Tibial nerve (tissue), 4 donors: ENCODE measurements at regions not wholly inside any gene's neighbourhood (a gene's known extent, or its start where the extent isn't known, plus 50 kb on each side); places are given as distances from the start of the nearest gene placed in this dataset.
"Not testable (repeated sequence)": the region's sequence is repeated elsewhere in the genome, so short reads cannot be mapped to it uniquely, and the experiment has no call there.

Experiments used
- DNase-seq, 2 donors: peaks; one replicate each; pipeline ENCODE4 v3.0.0-alpha.2; 2019; ENCODE audit warnings: low spot score in 2 of 2
- H3K27ac ChIP-seq, 4 donors: fragments of 200-600 bp; sonication (generic) in 3 of 4; one replicate each; pipeline ENCODE4 v1.5.1; 2017 to 2019; ENCODE audit warnings: mild to moderate bottlenecking in 1 of 4
- H3K27me3 ChIP-seq, 2 donors: fragments of 200-600 bp; sonication (generic) in 1 of 2; one replicate each; pipeline versions ENCODE4 v1.5.1 to v1.6.0; 2017 to 2019
- H3K36me3 ChIP-seq, 3 donors: fragments of 200-600 bp; sonication (generic); one replicate each; pipeline ENCODE4 v1.5.1; 2018 to 2019
- H3K4me1 ChIP-seq, 4 donors: fragments of 200-600 bp; sonication (generic) in 3 of 4; one replicate each; pipeline ENCODE4 v1.5.1; 2017 to 2019
- H3K4me3 ChIP-seq, 4 donors: fragments of 200-600 bp; sonication (generic) in 3 of 4; one replicate each; pipeline ENCODE4 v1.5.1; 2017 to 2019; ENCODE audit warnings: mild to moderate bottlenecking in 1 of 4, moderate library complexity in 1 of 4
- H3K9me3 ChIP-seq, 4 donors: fragments of 200-600 bp; sonication (generic) in 3 of 4; one replicate each; pipeline ENCODE4 v1.5.1; 2017 to 2019
- CTCF ChIP-seq, 5 experiments: fragments of 200-600 bp in 3 of 5; fragments of 450-650 bp in 2 of 5; sonication (generic) in 3 of 5; IDR thresholded peaks; one replicate each; pipeline ENCODE4 v1.5.1; 2016 to 2019; ENCODE audit warnings: antibody characterized with exemption in 5 of 5, mild to moderate bottlenecking in 3 of 5, moderate library complexity in 2 of 5
- EP300 ChIP-seq, 2 donors: sonication (generic); formaldehyde crosslinking; IDR thresholded peaks; one replicate each; pipeline ENCODE4 v1.6.1; 2017; ENCODE audit warnings: antibody characterized with exemption in 2 of 2, mild to moderate bottlenecking in 1 of 2
- POLR2A ChIP-seq, 2 donors: fragments of 450-650 bp; IDR thresholded peaks; one replicate each; pipeline ENCODE4 v1.6.1; 2017; ENCODE audit warnings: antibody characterized with exemption in 2 of 2, mild to moderate bottlenecking in 2 of 2, moderate library complexity in 2 of 2
- WGBS, 2 donors: methylation state at CpG; one replicate each; pipeline ENCODE4 v1.1.5; 2018; 5-methylcytosine and 5-hydroxymethylcytosine counted together

DNA sequence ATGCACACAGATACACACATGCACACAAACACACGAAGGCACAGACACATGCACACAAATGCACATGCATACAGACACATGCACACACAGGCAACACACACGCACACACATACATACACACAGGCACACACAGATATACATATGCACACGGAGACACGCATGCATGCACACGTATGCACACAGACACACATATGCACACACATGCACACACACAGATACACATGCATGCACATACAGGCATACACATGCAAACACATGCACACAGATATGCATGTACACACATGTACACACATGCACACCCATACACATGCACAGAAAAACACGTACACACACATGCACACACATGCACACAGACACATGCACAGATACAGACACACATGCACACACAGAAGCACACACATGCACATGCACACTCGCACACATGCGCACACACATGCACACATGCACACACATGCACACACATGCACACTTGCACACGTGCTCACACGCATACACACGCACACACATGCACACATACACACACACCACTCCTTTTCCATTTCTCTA, 70.8 kb upstream of the ALDH3B2 start:
- Histone ChIP-seq H3K27ac (no peak overlapping the region), H3K4me1 (no peaks in the 10 kb centered on the region), H3K27me3 (no peaks in the 10 kb centered on the region), H3K4me3 (no peak overlapping the region), H3K36me3 (no peaks in the 10 kb centered on the region), H3K9me3 (no peaks in the 10 kb centered on the region)
- no peak for DNase-seq
- WGBS, 2 donors = 69 to 85% methylated on average over 11 of the region's 11 CpGs
- TF ChIP-seq CTCF (IDR thresholded peaks at IDR 0.05) = no peak
- TF ChIP-seq EP300 (IDR thresholded peaks at IDR 0.05) = no peak
- no peak for TF ChIP-seq POLR2A (IDR thresholded peaks at IDR 0.05)

DNA sequence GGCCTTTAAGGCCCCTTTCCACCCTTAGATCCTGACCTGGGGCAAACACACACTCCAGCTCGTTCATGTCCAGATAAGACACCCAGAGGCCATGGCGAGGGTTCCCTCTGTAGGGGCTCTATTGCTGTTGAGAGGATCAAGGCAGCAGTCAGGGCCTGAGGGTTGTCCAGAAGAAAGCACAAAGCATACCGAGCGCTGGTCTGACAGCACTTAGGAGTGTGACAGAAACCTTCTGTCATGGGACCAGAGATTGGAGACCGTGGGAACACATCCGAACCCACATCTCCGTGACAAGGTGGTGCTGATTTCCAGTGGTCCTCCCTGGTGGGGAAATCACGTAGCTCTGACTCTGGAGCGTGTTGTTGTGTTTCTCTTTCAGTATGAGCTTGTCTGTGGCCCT, 69.8 kb upstream of the ALDH3B2 start:
- WGBS, 2 donors = 57 to 62% methylated on average over 9 of the region's 9 CpGs
- H3K27me3 ChIP-seq, H3K4me1 ChIP-seq: not testable (repeated sequence)

DNA sequence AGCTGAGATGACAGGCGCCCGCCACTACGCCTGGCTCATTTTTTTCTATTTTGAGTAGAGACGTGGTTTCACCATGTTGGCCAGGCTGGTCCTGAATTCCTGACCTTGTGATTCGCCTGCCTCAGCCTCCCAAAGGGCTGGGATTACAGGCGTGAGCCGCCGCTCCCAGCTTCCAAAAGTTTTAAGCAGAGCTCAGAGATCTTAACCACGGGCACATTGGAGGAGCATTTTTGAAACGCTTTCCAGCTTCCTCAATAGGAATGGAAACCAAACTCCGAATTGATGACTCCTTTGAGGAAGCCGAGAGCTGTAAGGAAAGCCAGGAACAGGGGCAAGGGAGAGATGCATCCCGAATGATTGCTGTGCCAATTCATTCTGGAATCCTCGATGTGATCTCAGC, 63.8 kb upstream of the ALDH3B2 start:
- H3K27ac ChIP-seq, H3K36me3 ChIP-seq, H3K4me3 ChIP-seq, H3K4me1 ChIP-seq, DNase-seq, H3K27me3 ChIP-seq, H3K9me3 ChIP-seq: not testable (repeated sequence)
- 75 to 83% methylated on average over 12 to 13 of the region's 14 CpGs for WGBS, 2 donors

More for the DNA sequence above, 69.8 kb upstream of the ALDH3B2 start:
- not testable (repeated sequence) for DNase-seq, H3K4me3 ChIP-seq, H3K27ac ChIP-seq, H3K9me3 ChIP-seq, H3K36me3 ChIP-seq

GRCh38 chr11:67737562-67738080, 63.2 kb upstream of the ALDH3B2 start:
- DNase-seq = not testable (repeated sequence)

GRCh38 chr11:67732045-67732787, 57.8 kb upstream of the ALDH3B2 start:
- H3K27me3 ChIP-seq = peaks cover 0 to 11% of the 10 kb centered on the region in 2 donors
- no peak overlapping the region for H3K27ac ChIP-seq
- no peaks in the 10 kb centered on the region for H3K36me3 ChIP-seq
- no peak for TF ChIP-seq EP300 (IDR thresholded peaks at IDR 0.05)
- no peak for TF ChIP-seq POLR2A (IDR thresholded peaks at IDR 0.05)
- peak in 4 of 5 experiments; percentile 13 to 34 (median 24) for TF ChIP-seq CTCF (IDR thresholded peaks at IDR 0.05)
- no peaks in the 10 kb centered on the region for H3K9me3 ChIP-seq
- WGBS, 2 donors = 28 to 30% methylated on average over 28 to 40 of the region's 42 CpGs
- H3K4me3 ChIP-seq = peak overlapping the region in 2 of 4 donors; percentile 17 to 39
- H3K4me1 ChIP-seq = peaks cover 0 to 9% (median 2%) of the 10 kb centered on the region in 4 donors
- DNase-seq = no peak

More at GRCh38 chr11:67737562-67738080, 63.2 kb upstream of the ALDH3B2 start:
- not testable (repeated sequence) for H3K27ac ChIP-seq, H3K4me1 ChIP-seq, H3K4me3 ChIP-seq, H3K9me3 ChIP-seq, H3K36me3 ChIP-seq, H3K27me3 ChIP-seq
- 85 to 88% methylated on average over 9 of the region's 9 CpGs for WGBS, 2 donors

DNA sequence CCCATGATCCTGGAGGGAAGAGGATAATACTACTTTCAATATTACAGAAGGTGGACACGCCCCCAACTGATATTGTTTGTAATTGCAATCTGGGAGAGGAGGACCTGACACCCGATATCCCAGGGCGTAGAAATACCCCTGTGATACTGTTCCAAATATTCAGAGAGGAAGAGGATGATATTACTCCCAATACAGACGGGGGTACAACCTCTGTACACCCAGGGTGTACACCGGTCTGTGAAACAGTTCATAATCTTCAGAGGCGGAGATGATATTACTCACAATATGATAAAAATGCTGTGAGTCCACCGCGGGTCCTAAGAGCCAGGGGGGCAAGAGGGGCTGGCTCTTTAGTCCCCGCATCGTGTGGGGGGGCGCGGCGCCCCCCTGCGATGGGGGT, 57.2 kb upstream of the ALDH3B2 start:
- Histone ChIP-seq H3K4me3 (peak overlapping the region in 2 of 4 donors; percentile 17 to 39), H3K36me3 (no peaks in the 10 kb centered on the region), H3K27ac (no peak overlapping the region), H3K4me1 (peaks cover 0 to 9% (median 2%) of the 10 kb centered on the region in 4 donors), H3K9me3 (no peaks in the 10 kb centered on the region), H3K27me3 (peaks cover 0 to 11% of the 10 kb centered on the region in 2 donors)
- TF ChIP-seq CTCF (IDR thresholded peaks at IDR 0.05) = no peak
- TF ChIP-seq EP300 (IDR thresholded peaks at IDR 0.05) = no peak
- no peak for TF ChIP-seq POLR2A (IDR thresholded peaks at IDR 0.05)
- 56% methylated on average over 10 to 13 of the region's 14 CpGs for WGBS, 2 donors
- DNase-seq = no peak

- H3K4me3 ChIP-seq, H3K9me3 ChIP-seq, H3K36me3 ChIP-seq, H3K4me1 ChIP-seq, H3K27ac ChIP-seq, DNase-seq: not testable (repeated sequence)
- peaks cover 0 to 11% of the 10 kb centered on the region in 2 donors for H3K27me3 ChIP-seq
- 32 to 34% methylated on average over 3 of the region's 3 CpGs for WGBS, 2 donors
These were observed 53.7 kb upstream of the ALDH3B2 start for GRCh38 chr11:67728163-67728571.

- not testable (repeated sequence) for H3K36me3 ChIP-seq, H3K27ac ChIP-seq, H3K4me3 ChIP-seq, H3K4me1 ChIP-seq, H3K9me3 ChIP-seq, DNase-seq
- peaks cover 0 to 11% of the 10 kb centered on the region in 2 donors for H3K27me3 ChIP-seq
- 73 to 79% methylated on average over 16 to 19 of the region's 19 CpGs for WGBS, 2 donors
These were observed 52.9 kb upstream of the ALDH3B2 start for GRCh38 chr11:67727066-67728040.
